ENCODE measurements at regions not wholly inside any gene's neighbourhood (a gene's known extent, or its start where the extent isn't known, plus 50 kb on each side); places are given as distances from the start of the nearest gene placed in this dataset.
"Not testable (repeated sequence)": the region's sequence is repeated elsewhere in the genome, so short reads cannot be mapped to it uniquely, and the experiment has no call there.

DNA sequence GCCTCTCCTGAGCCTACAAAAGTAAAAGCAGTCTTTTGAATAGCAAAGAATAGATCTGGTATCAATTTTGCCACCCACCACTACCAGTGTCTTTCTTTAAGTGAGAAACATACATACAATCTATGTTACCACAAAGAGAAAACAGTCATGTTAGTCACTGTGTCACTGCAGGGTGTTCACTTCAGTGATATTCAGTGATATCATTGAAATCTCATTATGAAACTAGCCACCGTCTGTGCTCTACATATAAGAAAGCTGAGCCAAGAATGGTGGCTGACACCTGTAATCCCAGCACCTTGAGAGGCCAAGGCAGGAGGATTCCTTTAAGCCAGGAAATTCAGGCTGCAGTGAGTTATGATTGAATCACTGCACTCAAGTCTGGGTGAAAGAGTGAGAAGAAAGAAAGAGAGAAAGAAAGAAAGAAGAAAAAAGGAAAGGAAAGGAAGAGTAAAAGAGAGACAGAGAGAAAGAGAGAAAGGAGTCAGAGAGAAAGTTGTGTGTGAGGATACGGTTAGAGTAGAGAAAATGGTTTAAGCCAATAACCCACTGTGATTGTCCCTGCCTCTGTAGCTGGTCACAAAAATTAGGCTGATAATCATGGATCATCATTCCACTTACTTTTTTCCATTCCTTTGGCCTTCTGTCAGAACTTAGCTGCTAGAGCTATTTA lies 847.1 kb downstream of the FAM181B start:
- no peak for DNase-seq (ENCODE audit: low spot score)

DNA sequence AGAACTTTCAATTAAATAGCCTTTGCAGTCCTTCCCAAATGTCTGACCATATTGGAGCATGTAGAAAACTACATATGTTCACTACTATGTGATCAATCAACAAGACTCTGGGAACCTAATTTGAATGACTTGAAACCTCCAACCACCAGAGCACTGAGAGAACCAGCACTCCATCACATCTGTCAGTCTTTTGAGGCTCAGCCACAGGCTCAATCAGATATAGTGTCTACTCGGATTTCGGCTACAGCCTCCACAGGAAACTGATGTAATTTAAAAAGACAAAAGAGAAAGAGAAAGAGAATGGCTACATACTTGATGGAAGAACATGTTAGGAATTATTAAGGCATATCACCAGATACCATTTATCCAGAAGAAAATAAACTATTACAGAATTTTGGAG lies 859.0 kb downstream of the FAM181B start:
- DNase-seq (ENCODE audit: low spot score) = peak; percentile 35

DNA sequence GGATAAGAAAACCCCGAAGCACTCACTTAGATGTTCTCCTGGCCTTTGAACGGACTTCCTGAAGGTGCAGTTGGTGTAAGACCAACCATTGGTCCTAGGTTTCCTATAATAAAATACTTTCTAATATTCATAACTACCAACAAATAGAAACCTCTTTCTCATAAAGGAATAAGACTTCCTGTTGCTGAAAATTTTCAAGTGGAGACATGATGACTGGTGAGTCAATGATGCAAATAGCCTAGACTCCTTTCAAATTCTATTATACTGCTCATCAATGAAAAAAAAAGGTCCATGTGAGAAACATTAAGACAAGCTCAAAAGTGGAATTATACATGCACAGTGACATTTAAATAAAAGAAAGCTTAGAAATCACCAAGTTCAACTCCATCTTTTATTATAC lies 862.8 kb downstream of the FAM181B start:
- DNase-seq (ENCODE audit: low spot score) = no peak

DNA sequence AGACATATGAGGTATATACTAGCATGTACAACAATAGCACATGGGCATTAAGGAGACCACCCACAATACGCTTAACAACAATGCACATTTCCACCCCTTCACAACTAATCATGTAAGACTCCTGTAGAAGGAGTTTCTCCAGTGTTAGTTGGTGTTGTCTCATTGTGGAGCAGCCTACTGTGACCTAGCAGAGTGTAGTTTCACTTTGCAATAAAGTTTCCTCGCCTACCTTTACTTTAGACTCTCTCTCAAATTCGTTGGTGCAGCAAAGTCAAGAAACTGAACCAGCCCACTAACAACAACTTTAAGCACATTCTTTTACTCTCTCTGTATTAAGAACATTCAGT lies 863.6 kb downstream of the FAM181B start:
- DNase-seq (ENCODE audit: low spot score) = no peak

DNA sequence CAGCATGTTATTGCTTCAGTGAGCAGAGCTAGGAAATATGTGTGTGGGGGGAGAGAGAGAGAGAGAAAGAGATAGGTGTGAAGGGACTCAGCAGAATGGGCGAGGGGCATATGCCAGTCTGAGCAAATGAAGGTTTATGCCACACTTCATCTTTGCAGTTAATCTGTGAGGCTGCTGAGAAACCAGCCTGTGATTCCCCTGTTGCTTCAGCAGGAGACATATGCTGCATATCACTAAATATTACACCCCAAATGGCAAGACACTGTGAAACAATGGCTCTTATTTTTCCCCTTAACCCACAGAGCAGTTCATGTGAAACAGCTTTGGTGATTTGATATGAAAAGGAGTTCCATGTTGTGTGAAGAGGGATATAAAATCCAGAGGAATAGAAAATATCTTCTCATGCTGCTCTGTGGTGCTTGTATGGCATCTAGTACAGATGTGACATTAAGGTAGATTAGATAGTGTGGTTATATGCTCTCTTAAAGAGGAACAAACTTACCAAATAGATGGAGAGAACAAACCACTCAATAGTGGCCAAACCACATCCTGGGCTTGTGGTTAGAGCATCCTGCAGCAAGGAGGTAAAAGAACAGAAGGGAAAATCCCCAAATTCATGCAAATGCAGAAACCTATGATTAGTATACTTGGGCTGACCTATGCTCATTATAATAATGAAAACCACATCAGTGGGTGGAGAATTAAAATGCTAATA lies 864.2 kb downstream of the FAM181B start:
- peak; percentile 85 for DNase-seq (ENCODE audit: low spot score)

DNA sequence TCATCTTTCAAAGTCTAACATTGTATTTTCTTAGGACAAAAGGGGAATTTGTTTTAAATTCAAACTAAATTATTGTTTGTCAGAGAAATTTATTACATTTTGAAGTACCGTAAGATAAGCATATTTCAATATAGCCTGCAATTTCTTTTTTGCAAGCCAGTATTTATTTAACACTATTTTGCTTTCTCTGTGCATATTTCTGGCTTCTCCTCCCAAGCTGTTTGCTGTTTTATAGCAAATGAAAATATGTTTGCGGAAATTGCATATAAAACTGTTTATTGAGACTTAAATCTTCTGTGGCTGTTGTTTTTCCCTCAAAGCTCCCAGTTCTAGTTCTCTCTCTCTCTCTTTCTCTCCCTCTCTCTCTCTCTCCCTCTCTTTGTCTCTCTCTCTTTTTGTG lies 866.8 kb downstream of the FAM181B start:
- no peak for DNase-seq (ENCODE audit: low spot score)

DNA sequence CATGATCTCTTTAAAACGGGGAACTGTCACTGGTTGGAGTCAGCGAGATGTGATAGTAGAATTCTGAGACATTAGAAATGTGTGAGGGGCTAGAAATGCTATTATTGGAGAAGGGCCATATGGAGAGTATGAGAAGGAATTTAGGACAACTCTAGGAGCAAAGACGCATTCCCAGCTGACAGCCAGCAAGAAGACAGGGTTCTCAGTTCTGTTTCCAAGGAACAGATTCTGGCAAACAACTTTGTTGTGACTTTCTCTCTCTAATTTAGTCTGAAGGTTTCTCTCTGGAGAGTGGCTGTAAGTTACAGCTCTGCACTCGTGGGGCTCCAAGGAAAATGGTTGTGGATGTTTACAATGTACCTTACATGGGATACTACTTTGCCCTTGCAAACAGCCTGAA lies 876.3 kb downstream of the FAM181B start:
- no peak for DNase-seq (ENCODE audit: low spot score)

DNA sequence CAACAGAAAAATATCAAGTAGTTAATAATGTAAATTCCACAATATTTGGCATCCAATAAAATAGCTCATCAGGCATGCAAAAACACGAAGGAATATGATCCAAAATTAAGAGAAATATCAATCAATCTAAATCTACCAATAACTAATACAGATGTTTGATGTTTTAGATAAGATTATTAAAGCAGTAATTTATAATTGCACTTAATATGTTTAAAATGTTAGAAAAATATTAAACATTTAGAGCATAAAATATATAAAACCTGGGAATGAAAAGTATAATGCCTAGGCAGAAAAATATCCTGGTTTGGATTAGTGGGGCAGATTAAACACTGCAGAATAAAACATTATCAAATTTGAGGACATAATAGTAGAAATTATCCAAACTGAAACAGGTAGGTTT lies 879.9 kb downstream of the FAM181B start:
- DNase-seq (ENCODE audit: low spot score) = no peak

DNA sequence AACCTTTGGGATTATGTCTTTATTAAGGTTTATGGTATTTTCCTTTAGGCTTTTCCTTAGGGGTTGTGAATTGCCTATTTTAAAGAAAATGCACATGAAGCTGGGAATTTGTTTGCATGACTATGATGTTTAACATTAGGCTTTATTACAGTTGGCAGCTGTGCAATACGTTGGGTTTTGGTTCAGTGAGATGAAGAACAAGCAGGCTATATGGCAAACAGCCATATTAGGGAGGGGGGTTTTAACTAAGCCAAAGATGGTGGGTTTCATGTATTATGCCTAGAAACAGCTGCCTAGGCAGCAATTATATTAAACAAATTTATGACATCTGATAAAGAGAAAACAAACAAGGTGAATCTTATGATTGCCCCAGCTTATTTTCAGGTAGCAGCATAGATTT lies 880.8 kb downstream of the FAM181B start:
- no peak for DNase-seq (ENCODE audit: low spot score)

DNA sequence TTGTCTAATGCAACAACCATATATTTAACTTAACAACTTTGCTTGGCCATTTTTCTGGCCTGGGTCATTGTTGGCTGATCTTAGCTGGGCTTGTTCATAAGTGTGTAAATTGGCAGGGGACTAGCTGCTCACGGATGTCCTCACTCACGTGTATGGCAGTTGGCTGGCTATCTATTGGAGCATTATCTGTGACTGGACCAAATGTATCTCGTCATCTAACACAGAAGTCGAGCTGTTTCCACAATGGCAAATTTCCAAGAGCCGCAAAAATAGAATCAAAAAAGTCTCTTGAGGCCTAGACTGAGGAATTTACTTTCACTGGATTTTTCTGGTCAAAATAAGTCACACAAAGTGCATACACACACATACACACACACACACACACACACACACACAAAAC lies 893.3 kb downstream of the FAM181B start:
- no peak for DNase-seq (ENCODE audit: low spot score)

DNA sequence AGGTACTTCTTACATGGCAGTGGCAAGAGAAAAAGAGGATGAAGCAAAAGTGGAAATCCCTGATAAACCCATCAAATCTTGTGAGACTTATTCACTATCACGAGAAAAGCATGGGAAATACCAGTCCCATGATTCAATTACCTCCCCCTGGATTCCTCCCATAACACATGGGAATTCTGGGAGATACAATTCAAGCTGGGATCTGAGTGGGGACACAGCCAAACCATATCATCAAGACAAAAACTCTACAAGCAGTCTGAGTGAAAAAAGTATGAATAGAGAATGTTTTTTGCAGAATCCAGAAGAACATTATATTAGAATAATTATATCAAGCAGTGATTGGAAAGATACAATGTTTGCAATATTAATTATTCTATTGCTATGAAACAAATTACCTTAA lies 893.7 kb downstream of the FAM181B start:
- no peak for DNase-seq (ENCODE audit: low spot score)

DNA sequence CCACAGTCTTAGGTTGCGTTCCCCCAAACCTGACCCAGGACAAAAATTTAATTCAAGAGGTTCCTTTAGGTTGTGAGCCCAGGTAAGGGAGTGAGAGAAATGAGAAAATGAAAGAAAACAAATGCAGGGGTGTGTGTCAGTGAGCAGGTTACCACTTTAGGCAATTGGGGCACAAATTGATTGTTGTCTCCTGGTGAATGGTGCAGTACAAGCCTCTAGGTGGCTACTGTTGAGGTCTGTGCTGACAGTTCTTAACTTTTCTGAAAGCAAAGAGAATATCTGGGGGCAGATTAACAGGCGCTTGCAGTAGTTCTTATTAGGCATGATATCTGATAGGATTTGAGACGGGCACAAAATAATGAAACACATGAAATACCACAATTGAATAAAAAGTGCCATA lies 894.6 kb downstream of the FAM181B start:
- no peak for DNase-seq (ENCODE audit: low spot score)

DNA sequence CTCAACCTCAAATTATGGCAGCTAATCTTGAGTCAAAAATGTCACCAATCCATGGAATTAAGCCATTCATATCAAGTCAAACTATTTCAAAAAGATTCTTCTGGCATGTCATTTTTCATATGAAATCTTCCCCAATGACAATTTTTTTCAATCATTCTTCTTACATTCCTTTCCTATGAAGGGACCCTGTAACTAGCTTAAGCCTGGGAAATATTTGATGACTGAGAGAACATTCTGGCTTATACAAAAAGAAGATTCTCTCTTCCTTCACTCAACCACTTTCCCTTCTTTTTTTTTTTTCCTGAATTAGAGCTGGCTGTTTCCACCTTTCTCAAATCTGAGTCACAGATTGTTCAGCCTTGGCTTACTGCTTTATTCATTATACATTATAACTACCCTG lies 903.7 kb downstream of the FAM181B start:
- no peak for DNase-seq (ENCODE audit: low spot score)

DNA sequence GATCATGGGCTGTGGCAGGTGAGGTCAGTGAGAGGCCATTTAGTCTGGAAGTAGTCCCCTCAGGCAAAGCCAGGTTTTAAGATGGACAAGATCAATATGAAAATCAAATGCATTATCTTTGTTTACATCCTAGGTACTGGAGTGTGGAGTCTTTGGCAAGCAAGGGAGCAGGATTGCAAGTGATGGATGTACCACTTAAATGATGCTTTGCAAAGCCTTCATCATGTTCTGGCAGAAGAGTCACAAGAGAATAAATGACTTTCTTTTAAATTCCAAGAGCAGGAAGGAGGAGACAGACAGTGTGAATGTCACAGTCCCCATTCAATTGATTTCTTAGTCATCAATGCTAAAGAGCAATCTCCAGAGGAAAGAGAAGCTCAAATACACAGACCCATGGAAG lies 908.3 kb downstream of the FAM181B start:
- DNase-seq (ENCODE audit: low spot score) = no peak

DNA sequence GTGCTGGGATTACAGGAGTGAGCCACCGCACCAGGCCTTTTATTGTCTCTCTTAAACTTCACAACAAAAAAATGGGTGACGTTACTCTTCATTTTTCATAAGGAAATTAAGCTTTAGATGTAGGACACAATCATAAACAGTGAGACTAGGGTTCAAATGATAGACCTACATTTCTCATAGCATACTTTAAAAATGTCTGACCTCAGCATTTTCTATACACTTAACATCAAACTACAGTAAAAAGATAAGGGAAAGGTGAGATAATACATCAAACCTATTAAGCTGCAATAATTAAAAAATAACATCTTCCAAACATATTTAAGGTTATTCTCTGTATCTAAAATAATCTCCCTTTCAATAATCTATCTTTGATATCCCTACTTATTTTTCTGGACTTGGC lies 914.2 kb downstream of the FAM181B start:
- DNase-seq (ENCODE audit: low spot score) = no peak

DNA sequence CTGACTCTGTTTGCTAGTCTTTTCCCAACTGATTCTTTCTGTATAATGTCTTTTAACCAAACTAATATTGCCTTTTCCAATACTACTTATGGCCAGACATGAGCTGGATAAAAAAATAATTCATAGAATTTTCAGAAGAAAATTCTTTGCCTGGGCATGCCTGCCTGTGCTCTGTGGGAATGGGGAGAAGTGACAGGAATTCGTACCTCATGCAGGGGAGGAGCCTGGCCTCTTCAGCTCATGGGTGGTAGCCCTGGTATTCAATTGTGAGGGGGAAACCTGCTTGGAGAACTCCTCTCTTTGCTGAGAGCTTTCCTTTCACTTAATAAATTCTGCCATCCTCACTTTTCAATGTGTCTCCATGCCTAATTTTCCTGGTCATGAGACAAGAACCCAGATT lies 928.8 kb downstream of the FAM181B start:
- DNase-seq (ENCODE audit: low spot score) = no peak

DNA sequence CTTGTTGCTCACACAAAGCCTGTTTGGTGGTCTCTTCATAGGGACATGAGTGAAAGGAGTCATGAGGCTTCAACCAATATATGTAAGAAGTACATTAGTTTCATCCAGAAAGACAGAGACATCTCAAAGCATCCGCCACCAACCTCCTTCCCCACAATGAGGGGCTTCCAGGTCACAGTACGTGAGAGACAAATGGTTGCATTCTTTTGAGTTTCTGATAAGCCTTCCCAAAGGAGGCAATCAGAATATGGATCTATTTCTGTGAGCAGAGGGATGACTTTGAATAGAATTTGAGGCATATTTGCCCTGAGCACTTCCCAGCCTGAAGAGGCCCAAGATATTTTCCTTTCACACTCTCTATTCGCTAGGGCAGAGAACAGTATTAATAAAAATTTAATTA lies 931.1 kb downstream of the FAM181B start:
- DNase-seq (ENCODE audit: low spot score) = no peak

DNA sequence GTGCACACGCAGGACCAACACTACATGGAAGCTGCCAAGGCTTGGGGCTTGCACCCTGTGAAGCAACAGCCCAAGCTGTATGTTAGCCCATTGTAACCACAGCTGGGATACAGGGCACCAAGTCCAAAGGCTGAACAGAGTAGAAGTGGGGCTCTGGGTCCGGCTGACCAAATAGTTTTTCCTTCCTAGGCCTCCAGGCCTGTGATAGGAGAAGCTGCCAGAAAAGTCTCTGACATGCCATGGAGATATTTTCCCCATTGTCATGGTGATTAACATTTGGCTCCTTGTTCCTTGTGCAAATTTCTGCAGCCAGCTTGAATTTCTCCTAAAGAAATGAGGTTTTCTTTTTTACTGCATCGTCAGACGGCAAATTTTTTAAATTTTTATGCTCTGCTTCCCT lies 941.2 kb downstream of the FAM181B start:
- no peak for DNase-seq (ENCODE audit: low spot score)

DNA sequence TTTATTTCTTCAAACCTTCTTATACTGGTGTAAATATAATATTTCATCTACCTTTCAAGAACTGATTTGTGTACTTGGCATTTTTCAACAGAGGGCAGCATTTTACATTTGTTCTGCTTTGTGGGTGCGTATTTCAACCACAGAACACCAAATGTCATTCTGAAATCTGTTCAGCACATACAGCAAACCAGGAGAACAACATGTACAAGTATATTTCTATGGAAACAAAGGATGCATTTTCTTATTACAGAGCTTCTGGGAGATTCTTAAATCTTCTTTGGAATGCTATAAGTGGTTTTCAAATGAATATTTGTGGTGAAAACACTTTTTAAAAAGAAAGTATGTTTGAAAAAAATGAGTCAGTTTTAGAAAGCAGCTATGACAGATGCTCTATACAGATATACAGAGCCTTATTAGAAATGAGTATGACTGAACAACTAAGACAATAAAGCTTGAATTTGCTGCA lies 946.0 kb downstream of the FAM181B start:
- peak; percentile 48 for DNase-seq (ENCODE audit: low spot score)

DNA sequence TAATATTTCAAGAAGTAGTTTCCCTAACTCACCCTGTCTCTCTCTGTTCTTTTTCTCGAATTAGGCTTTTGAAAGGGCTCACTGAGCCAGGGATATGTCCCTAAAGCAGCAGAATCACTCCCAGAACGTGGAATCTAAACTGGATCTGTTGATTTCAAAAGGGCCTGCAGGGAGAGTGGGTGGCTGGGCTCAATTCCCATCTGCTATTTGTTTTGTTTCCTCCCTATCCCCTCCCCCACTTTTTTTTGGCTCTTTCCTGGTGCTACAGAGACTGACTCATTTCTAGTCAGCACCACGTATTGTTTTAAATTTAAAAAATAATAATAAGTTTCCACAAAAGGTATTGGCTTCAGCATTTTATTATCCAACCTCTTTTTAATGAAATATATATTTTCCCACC lies 961.5 kb downstream of the FAM181B start:
- DNase-seq (ENCODE audit: low spot score) = no peak

DNA sequence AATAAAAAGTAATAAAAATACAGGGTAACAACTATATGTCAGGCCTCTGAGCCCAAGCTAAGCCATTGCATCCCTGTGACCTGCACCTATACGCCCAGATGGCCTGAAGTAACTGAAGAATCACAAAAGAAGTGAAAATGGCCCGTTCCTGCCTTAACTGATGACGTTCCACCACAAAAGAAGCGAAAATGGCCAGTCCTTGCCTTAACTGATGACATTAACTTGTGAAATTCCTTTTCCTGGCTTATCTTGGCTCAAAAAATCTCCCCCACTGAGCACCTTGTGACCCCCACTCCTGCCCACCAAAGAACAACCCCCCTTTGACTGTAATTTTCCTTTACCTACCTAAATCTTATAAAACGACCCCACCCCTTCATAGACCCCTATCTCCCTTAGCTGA lies 963.8 kb downstream of the FAM181B start:
- DNase-seq (ENCODE audit: low spot score) = not testable (repeated sequence)

DNA sequence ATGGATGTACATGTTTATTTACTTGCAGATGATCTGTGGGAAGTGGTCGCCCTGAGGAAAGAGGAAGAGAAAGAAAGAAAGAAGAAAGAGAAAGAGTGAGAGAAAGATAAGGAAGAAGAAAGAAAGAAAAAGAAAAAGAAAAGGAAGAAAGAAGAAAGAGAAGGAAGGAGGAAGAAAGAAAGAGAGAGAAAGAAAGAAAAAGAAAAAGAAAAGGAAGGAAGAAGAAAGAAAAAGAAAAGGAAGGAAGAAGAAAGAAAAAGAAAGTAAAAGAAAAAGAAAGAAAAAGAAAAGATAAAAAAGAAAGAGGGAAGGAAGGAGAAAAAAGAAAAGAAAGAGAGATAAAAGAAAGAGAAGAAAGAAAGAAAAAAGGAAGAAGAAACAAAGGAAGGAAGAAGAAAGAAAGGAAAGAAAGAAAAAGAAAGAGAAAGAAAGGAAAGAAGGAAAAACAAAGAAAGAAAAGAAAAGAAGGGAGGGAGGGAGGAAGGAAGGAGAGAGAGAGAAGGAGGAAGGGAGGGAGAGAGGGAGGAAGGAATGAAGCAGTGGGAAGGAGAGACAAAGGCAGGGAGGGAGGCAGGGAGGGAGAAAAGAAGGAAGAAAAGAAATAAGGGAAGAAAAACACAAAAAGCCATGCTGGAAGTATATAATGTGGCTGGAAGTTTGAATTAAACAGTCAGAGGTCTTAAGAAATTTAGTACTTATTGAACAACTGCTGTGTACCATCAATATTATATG lies 976.6 kb downstream of the FAM181B start:
- no peak for DNase-seq (ENCODE audit: low spot score)

DNA sequence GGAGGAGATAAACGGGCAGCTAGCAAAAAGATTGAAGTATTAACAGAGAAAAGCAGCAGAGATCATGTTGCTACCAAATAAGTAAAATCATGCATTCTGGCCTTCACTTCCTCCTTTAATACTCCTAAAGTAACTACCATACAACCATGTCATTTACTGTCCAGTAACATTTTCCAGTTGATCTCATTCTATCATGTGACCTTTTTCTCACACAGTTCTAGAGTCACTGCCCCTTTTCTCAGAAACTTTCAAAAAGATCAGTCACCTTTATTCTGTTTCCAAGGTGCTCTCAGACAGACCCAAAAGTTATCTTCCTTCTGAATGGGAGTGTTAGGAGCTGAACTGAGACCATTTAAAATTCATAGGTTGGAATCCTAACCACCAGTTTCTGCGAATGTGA lies 984.4 kb downstream of the FAM181B start:
- DNase-seq (ENCODE audit: low spot score) = no peak
